Upper lobe of left lung (tissue), 6 donors: ENCODE measurements at regions not wholly inside any gene's neighbourhood (a gene's known extent, or its start where the extent isn't known, plus 50 kb on each side); places are given as distances from the start of the nearest gene placed in this dataset.

Experiments used
- ATAC-seq, 2 donors: fragments of 200-7000 bp; cut with Tn5 transposase; one replicate each; pipeline ENCODE4 v1.9.1; 2022; ENCODE audit warnings: mild to moderate bottlenecking in 2 of 2, moderate library complexity in 2 of 2; ENCODE audit not compliant: low FRiP score in 2 of 2
- DNase-seq, 2 donors: peaks; one replicate each; pipeline ENCODE4 v3.0.0-alpha.2; 2019 to 2020
- H3K27ac ChIP-seq, 4 donors: fragments of 200-600 bp; sonication (generic); one replicate each; pipeline ENCODE4 v1.5.1; 2016 to 2019
- H3K27me3 ChIP-seq, 4 donors: fragments of 200-600 bp; sonication (generic); one replicate each; pipeline ENCODE4 v1.5.1; 2017 to 2019
- H3K36me3 ChIP-seq, 4 donors: fragments of 200-600 bp; sonication (generic); one replicate each; pipeline ENCODE4 v1.5.1; 2016 to 2019
- H3K4me1 ChIP-seq, 4 donors: fragments of 200-600 bp; sonication (generic); one replicate each; pipeline ENCODE4 v1.5.1; 2018 to 2019
- H3K4me3 ChIP-seq, 4 donors: fragments of 200-600 bp; sonication (generic); one replicate each; pipeline ENCODE4 v1.5.1; 2017 to 2019; ENCODE audit warnings: mild to moderate bottlenecking in 2 of 4, moderate library complexity in 1 of 4
- H3K9me3 ChIP-seq, 4 donors: fragments of 200-600 bp; sonication (generic); one replicate each; pipeline ENCODE4 v1.5.1; 2018 to 2019
- EP300 ChIP-seq, 4 donors: sonication (generic); formaldehyde crosslinking; IDR thresholded peaks; one replicate each; pipeline ENCODE4 v1.5.1; 2017; ENCODE audit warnings: antibody characterized with exemption in 4 of 4, control low read depth in 2 of 4
- POLR2A ChIP-seq, 4 donors: fragments of 450-650 bp; IDR thresholded peaks; one replicate each; pipeline ENCODE4 v1.5.1; 2016 to 2017; ENCODE audit warnings: antibody characterized with exemption in 4 of 4, mild to moderate bottlenecking in 2 of 4
- POLR2AphosphoS5 ChIP-seq, 2 donors: sonication (generic); formaldehyde crosslinking; IDR thresholded peaks; one replicate each; pipeline ENCODE4 v1.5.1; 2017; ENCODE audit warnings: antibody characterized with exemption in 2 of 2
- WGBS, 2 donors: methylation state at CpG; one replicate each; pipeline ENCODE4 v1.1.5; 2017 to 2018; 5-methylcytosine and 5-hydroxymethylcytosine counted together
- TF ChIP-seq, protein P1 (sequence below), 6 experiments: fragments of 450-650 bp in 4 of 6; fragments of 200-600 bp in 2 of 6; sonication (generic) in 2 of 6; IDR thresholded peaks; one replicate each; pipeline ENCODE4 v1.5.1; 2016 to 2019; ENCODE audit warnings: antibody characterized with exemption in 6 of 6
- donor health status: DM: no; HTN: no; CAD: no; lungs with moderate emphysema.
- donor health status: DM: no; HTN: yes; CAD: no; lungs with severe emphysema.

DNA sequence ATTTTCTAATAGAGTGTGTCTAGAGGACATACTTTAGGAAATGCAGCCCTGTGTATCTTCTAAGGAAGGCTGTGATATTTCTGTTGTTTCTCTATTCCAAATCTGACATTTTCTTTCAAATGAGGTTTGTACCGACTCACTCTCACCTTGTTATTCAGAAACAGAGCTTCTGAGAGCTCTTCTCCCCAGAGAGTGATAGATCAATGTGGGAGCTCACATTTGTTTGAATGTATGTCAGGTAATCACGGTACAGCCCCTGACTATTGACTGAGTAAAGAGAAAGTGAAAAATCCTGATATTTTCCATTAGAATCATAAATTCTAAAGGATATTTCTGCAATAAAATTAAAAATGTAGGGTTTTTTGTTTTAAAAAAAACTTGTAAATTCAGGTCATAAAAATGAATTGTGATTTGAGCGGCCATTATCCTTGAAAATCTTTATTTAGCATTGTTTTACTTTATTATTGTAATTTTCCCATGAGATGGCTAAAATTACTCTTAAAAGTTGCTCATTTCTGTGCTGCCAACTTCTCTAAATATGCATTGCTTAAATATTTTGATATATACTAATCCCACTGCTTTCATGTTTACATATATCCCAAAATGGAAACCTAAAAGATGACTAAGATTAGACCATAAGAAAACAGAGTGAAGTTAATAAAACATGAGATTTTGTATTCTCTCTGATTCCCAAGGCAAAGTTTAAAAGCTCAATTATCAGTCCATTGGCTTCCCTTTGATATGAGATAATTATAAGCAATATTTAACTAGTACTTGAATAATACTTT, 1226.8 kb upstream of the CITED2 start:
- ATAC-seq: no peak
- 68 to 74% methylated on average over 3 of the region's 3 CpGs for WGBS, 2 donors

DNA sequence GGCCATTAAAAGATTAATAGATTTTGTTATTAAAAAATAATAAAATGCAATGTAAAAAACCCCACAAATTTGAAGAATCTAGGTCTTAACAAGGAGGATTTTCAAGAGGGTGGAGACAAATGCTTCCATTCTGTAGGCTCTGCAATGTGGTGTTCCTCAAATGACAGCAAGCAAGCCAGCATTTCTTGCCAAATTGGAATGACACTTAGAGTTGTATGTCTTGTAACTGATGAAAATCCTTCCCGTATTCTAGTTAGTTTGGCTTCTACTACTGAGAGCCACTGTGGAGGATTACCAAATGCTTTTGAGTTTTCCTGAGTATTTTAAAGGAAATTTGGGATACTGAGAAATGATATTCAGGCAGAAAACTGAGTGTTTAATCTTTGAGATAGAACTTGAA, 1225.5 kb upstream of the CITED2 start:
- ATAC-seq (no peak), DNase-seq (no peak)
- TF ChIP-seq POLR2AphosphoS5 (IDR thresholded peaks at IDR 0.05): no peak
- TF ChIP-seq, protein P1, sequence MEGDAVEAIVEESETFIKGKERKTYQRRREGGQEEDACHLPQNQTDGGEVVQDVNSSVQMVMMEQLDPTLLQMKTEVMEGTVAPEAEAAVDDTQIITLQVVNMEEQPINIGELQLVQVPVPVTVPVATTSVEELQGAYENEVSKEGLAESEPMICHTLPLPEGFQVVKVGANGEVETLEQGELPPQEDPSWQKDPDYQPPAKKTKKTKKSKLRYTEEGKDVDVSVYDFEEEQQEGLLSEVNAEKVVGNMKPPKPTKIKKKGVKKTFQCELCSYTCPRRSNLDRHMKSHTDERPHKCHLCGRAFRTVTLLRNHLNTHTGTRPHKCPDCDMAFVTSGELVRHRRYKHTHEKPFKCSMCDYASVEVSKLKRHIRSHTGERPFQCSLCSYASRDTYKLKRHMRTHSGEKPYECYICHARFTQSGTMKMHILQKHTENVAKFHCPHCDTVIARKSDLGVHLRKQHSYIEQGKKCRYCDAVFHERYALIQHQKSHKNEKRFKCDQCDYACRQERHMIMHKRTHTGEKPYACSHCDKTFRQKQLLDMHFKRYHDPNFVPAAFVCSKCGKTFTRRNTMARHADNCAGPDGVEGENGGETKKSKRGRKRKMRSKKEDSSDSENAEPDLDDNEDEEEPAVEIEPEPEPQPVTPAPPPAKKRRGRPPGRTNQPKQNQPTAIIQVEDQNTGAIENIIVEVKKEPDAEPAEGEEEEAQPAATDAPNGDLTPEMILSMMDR (IDR thresholded peaks at IDR 0.05): no peak
- TF ChIP-seq EP300 (IDR thresholded peaks at IDR 0.05): no peak
- TF ChIP-seq POLR2A (IDR thresholded peaks at IDR 0.05): no peak
- no peaks in the 10 kb centered on the region for H3K9me3 ChIP-seq
- H3K4me3 ChIP-seq: no peak overlapping the region
- no peaks in the 10 kb centered on the region for H3K36me3 ChIP-seq
- no peaks in the 10 kb centered on the region for H3K4me1 ChIP-seq
- H3K27ac ChIP-seq: no peak overlapping the region
- no peaks in the 10 kb centered on the region for H3K27me3 ChIP-seq
- 59 to 69% methylated on average over 1 of the region's 1 CpG for WGBS, 2 donors

More for the DNA sequence above, 1226.8 kb upstream of the CITED2 start:
- Histone ChIP-seq H3K36me3 (no peaks in the 10 kb centered on the region), H3K4me3 (no peak overlapping the region), H3K4me1 (no peaks in the 10 kb centered on the region), H3K27ac (no peak overlapping the region), H3K9me3 (no peaks in the 10 kb centered on the region), H3K27me3 (no peaks in the 10 kb centered on the region)
- no peak for TF ChIP-seq POLR2A (IDR thresholded peaks at IDR 0.05)
- no peak for TF ChIP-seq EP300 (IDR thresholded peaks at IDR 0.05)
- TF ChIP-seq POLR2AphosphoS5 (IDR thresholded peaks at IDR 0.05): no peak
- TF ChIP-seq, protein P1 (IDR thresholded peaks at IDR 0.05): no peak
- DNase-seq: no peak

DNA sequence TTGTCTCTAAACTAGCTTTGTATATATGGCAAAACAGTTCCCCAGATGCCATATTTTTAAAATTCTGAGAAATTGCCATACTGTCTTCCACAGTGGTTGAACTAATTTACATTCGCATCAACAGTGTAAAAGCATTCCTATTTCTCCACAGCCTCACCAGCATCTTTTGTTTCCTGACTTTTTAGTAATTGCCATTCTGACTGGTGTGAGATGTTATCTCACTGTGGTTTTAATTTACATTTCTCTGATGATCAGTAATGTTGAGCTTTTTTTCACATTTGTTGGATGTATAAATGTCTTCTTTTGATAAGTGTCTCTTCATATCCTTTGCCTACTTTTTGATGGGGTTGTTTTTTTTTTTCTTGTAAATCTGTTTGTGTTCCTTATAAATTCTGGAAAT, 1222.7 kb upstream of the CITED2 start:
- Histone ChIP-seq H3K27me3 (no peaks in the 10 kb centered on the region), H3K4me1 (no peaks in the 10 kb centered on the region), H3K9me3 (no peaks in the 10 kb centered on the region), H3K4me3 (no peak overlapping the region), H3K27ac (no peak overlapping the region), H3K36me3 (no peaks in the 10 kb centered on the region)
- 89 to 95% methylated on average over 1 of the region's 1 CpG for WGBS, 2 donors
- ATAC-seq: no peak
- no peak for TF ChIP-seq POLR2AphosphoS5 (IDR thresholded peaks at IDR 0.05)
- DNase-seq: no peak

DNA sequence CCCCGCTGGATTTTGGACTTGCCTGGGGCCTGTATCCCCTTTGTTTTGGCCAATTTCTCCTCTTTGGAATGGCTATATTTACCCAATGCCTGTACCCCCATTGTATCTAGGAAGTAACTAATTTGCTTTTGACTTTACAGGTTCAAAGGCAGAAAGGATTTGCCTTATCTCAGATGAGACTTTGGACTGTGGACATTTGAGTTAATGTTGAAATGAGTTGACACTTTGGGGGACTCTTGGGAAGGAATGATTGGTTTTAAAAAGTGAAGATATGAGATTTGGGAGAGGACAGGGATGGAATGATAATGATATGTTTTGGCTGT, 1220.3 kb upstream of the CITED2 start:
- Histone ChIP-seq H3K36me3 (no peaks in the 10 kb centered on the region), H3K4me1 (no peaks in the 10 kb centered on the region), H3K27me3 (no peaks in the 10 kb centered on the region), H3K4me3 (no peak overlapping the region), H3K9me3 (no peaks in the 10 kb centered on the region), H3K27ac (no peak overlapping the region)
- no peak for DNase-seq
- no peak for TF ChIP-seq EP300 (IDR thresholded peaks at IDR 0.05)
- no peak for TF ChIP-seq POLR2AphosphoS5 (IDR thresholded peaks at IDR 0.05)
- no peak for TF ChIP-seq POLR2A (IDR thresholded peaks at IDR 0.05)
- TF ChIP-seq, protein P1 (IDR thresholded peaks at IDR 0.05): no peak
- ATAC-seq: no peak
- WGBS, 2 donors: 96 to 100% methylated on average over 1 of the region's 1 CpG

DNA sequence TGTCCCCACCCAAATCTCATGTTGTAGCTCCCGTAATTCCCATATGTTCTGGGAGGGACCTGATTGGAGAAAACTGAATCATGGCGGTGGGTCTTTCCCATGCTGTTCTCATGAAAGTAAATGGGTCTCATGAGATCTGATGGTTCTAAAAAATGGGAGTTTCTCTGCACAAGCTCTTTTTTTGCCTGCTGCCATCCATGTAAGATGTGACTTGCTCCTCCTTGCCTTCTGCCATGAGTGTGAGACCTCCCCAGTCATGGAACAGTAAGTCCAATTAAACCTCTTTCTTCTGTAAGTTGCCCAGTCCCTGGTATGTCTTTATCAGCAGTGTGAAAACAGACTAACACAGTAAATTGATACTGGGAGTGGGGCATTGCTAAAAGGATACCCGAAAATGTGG, 1218.4 kb upstream of the CITED2 start:
- no peaks in the 10 kb centered on the region for H3K9me3 ChIP-seq
- no peak overlapping the region for H3K27ac ChIP-seq
- ATAC-seq (no peak), DNase-seq (no peak)
- no peaks in the 10 kb centered on the region for H3K36me3 ChIP-seq
- H3K4me1 ChIP-seq: no peaks in the 10 kb centered on the region
- no peak for TF ChIP-seq POLR2A (IDR thresholded peaks at IDR 0.05)
- no peak for TF ChIP-seq EP300 (IDR thresholded peaks at IDR 0.05)
- no peak for TF ChIP-seq POLR2AphosphoS5 (IDR thresholded peaks at IDR 0.05)
- TF ChIP-seq, protein P1 (IDR thresholded peaks at IDR 0.05): no peak
- no peak overlapping the region for H3K4me3 ChIP-seq
- H3K27me3 ChIP-seq: no peaks in the 10 kb centered on the region
- WGBS, 2 donors: 96 to 97% methylated on average over 3 of the region's 3 CpGs
